NCI-H146 treated with DMSO at 0.1 percent for 48 hours (cell line): ENCODE measurements at regions not wholly inside any gene's neighbourhood (a gene's known extent, or its start where the extent isn't known, plus 50 kb on each side); places are given as distances from the start of the nearest gene placed in this dataset.
A peak's percentile ranks its signal among the peaks of the same experiment; 100 is the strongest.

Source experiments
- DNase-seq: peaks from one replicate; lab custom pipeline; 2025; ENCODE audit not compliant: unreplicated experiment; lab: John Stamatoyannopoulos, UW

- no peak for DNase-seq
These were observed 311.7 kb downstream of the EIPR1 start for GRCh38 chr2:3065928-3066327.

GRCh38 chr2:3062476-3063260 is 314.9 kb downstream of the EIPR1 start:
- DNase-seq, result no peak

- no peak for DNase-seq
These were observed 317.6 kb downstream of the EIPR1 start for GRCh38 chr2:3060049-3060448.

- DNase-seq, result no peak
These were observed 318.3 kb downstream of the EIPR1 start for GRCh38 chr2:3059141-3059925.

GRCh38 chr2:3054066-3054465 is 323.6 kb downstream of the EIPR1 start:
- no peak for DNase-seq

GRCh38 chr2:3051266-3051665 is 326.4 kb downstream of the EIPR1 start:
- DNase-seq, result no peak

GRCh38 chr2:3046170-3046865 is 331.3 kb downstream of the EIPR1 start:
- no peak for DNase-seq

GRCh38 chr2:3045318-3045921 is 332.2 kb downstream of the EIPR1 start:
- DNase-seq, result no peak

- DNase-seq, result peak; percentile 79
These were observed 332.9 kb downstream of the EIPR1 start for GRCh38 chr2:3044587-3045317.

GRCh38 chr2:3043726-3044125 is 333.9 kb downstream of the EIPR1 start:
- DNase-seq, result no peak

- DNase-seq, result no peak
These were observed 334.7 kb downstream of the EIPR1 start for GRCh38 chr2:3042601-3043585.

GRCh38 chr2:3041841-3042600 is 335.6 kb downstream of the EIPR1 start:
- no peak for DNase-seq

GRCh38 chr2:3041246-3041645 is 336.4 kb downstream of the EIPR1 start:
- DNase-seq, result no peak

GRCh38 chr2:3040496-3041140 is 337.0 kb downstream of the EIPR1 start:
- no peak for DNase-seq

- DNase-seq, result no peak
These were observed 337.6 kb downstream of the EIPR1 start for GRCh38 chr2:3040066-3040428.

GRCh38 chr2:3039188-3040065 is 338.2 kb downstream of the EIPR1 start:
- no peak for DNase-seq

GRCh38 chr2:3038636-3039035 is 339.0 kb downstream of the EIPR1 start:
- DNase-seq, result no peak
